ENCODE measurements at regions not wholly inside any gene's neighbourhood (a gene's known extent, or its start where the extent isn't known, plus 50 kb on each side); places are given as distances from the start of the nearest gene placed in this dataset.

DNA sequence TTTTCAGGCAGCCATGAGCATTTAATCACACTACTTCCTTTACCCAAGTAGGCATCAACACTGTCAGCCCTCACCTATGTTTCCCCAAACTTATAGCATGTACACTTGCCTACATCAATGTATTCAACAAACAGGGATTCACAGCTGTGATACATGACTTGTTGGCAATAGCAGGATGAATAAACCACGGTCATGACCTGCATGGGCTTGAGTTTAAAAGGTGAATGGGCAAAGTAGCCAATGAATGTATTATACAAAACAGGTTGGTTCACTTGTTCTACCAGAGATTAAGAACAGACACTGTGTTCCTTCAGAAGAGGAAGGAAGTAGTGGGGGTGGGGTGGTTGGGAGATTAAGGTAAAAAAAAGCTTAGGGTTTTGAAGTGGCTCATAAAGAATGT lies 861.9 kb upstream of the SEMA6D start (continued):
- no peak for TF ChIP-seq PRDM15 (CRISPR knock-in tag; IDR thresholded peaks at IDR 0.05)
- TF ChIP-seq ZNF207 (IDR thresholded peaks at IDR 0.05; ENCODE audit: borderline replicate concordance), result no peak
- TF ChIP-seq TAF1 (IDR thresholded peaks at IDR 0.05; ENCODE audit: borderline replicate concordance, low read depth, low read length), result no peak

DNA sequence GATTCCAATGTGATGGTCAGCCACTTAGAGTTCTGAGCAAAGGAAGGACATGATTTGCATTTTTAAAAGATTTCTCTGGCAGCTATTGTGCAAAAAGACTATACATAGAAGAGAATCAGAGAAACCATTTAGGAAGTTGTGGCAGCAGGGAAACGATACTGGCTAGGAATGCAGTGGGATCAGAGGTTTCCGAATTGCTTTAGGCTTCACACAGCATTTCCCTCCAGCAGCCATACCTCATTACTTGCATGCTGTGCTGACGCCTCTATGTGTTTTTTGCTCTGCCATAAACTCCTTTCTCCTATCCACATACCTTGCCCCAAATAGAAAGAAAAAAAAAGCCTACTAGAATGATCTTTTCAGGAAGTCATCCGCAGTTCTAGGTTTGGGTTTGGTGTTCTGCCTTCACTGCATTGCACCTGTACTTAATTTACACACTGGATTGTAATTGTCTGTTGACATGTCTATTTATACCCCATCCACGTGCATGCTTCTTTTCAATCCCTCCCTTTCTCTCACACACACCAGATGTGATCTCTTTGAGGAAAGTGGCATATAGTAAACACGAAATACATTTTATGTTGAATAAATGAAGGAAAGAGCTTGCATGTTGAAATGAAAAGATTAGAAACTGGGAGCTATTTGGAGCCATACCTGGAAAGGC lies 860.3 kb upstream of the SEMA6D start:
- 39% methylated on average over 6 of the region's 6 CpGs for WGBS (ENCODE audit: insufficient coverage, insufficient replicate concordance, low lambda C conversion rate, missing lambda C conversion rate)
- no peak overlapping the region for H3K4me2 ChIP-seq (ENCODE audit: control insufficient read depth, insufficient read depth)
- in situ Hi-C loops (cut with MboI), result no loop called here
- H4K20me1 ChIP-seq (ENCODE audit: control insufficient read depth, insufficient read depth), result no peaks in the 10 kb centered on the region
- H3K9ac ChIP-seq (ENCODE audit: control insufficient read depth, insufficient read depth, low read length), result no peak overlapping the region
- ChIA-PET CTCF (interaction anchor here (0.6 kb wide), 1 partner anchor 1480 kb away, joined by 3 read pairs; no protein-coding TSS in a partner anchor), RAD21 (ENCODE audit: unreplicated experiment) (no interaction called here), POLR2A (no interaction called here), SMC1A (ENCODE audit: uncharacterized antibody, unreplicated experiment) (interaction anchor here (1.0 kb wide), 1 partner anchor 10 kb away, joined by 3 read pairs; no protein-coding TSS in a partner anchor)
- intact Hi-C loops (cut with micrococcal nuclease; ENCODE audit: unreplicated experiment), result no loop called here
- H3K79me2 ChIP-seq (ENCODE audit: control insufficient read depth, insufficient read depth, low read length), result no peaks in the 10 kb centered on the region
- BruUV-seq (replicated peaks), result no TSS peak
- no peaks in the 10 kb centered on the region for H3K27me3 ChIP-seq (replicated peaks in 1 of 2; ENCODE audit: control insufficient read depth in 2 of 2, insufficient read depth in 2 of 2, low read length in 1 of 2)
- FAIRE-seq, result no peak
- H2AFZ ChIP-seq (ENCODE audit: control insufficient read depth, low read depth, low read length), result no peak overlapping the region
- no peaks in the 10 kb centered on the region for H3K4me1 ChIP-seq (ENCODE audit: control insufficient read depth, insufficient read depth, low read length)
- ATAC-seq, result no peak
- no peaks in the 10 kb centered on the region for H3K9me3 ChIP-seq (replicated peaks; ENCODE audit: control insufficient read depth, insufficient read depth, low read length)
- no peak for DNase-seq (ENCODE audit: low read depth, low spot score)
- TF ChIP-seq IKZF1 (conservative IDR thresholded peaks at IDR 0.05) (no peak), SUPT20H (IDR thresholded peaks at IDR 0.05; ENCODE audit: borderline replicate concordance, control insufficient read depth, low read depth, low read length) (no peak), ZNF217 (IDR thresholded peaks at IDR 0.05) (no peak), STAT1 (conservative IDR thresholded peaks at IDR 0.05) (no peak)
- no peaks in the 10 kb centered on the region for H3K36me3 ChIP-seq (ENCODE audit: control insufficient read depth in 2 of 2, insufficient read depth in 2 of 2, low read length in 1 of 2)
- H3K27ac ChIP-seq (ENCODE audit: control insufficient read depth, insufficient read depth), result no peak overlapping the region
- H3K4me3 ChIP-seq, result no peak overlapping the region

Measured in GM12878 (cell line).